ENCODE measurements at regions not wholly inside any gene's neighbourhood (a gene's known extent, or its start where the extent isn't known, plus 50 kb on each side); places are given as distances from the start of the nearest gene placed in this dataset.

- TF ChIP-seq CTCF (IDR thresholded peaks at IDR 0.05; ENCODE audit: control insufficient read depth, extremely low read depth, insufficient read depth): no peak
- H3K4me3 ChIP-seq (ENCODE audit: low read depth, low read length): no peak overlapping the region
- no peak for DNase-seq (ENCODE audit: low read depth)
Measured at GRCh38 chr14:97705976-97706375, 908.8 kb downstream of the VRK1 start.

DNA sequence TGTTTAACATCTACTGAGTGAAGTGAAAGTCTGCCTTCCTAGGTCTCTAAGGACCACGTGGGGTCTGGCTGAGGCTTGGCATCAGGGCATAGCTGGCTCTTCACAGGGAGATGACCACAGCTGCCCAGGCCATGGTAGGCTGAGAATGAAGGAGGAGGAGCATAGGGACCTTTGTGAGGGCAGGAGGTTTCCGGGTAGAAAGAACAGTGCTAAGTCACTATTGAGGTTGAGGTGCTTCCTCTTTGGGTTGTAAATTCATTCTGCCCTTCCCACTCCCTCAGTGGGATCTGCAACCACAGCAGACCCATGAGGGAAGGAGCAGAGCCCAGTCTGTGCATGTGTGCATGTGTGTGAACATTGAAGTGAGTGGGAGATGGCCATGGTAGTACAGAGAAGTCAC lies 909.6 kb downstream of the VRK1 start:
- no peak overlapping the region for H3K4me3 ChIP-seq (ENCODE audit: low read depth, low read length)
- no peak for TF ChIP-seq CTCF (IDR thresholded peaks at IDR 0.05; ENCODE audit: control insufficient read depth, extremely low read depth, insufficient read depth)
- no peak for DNase-seq (ENCODE audit: low read depth)

DNA sequence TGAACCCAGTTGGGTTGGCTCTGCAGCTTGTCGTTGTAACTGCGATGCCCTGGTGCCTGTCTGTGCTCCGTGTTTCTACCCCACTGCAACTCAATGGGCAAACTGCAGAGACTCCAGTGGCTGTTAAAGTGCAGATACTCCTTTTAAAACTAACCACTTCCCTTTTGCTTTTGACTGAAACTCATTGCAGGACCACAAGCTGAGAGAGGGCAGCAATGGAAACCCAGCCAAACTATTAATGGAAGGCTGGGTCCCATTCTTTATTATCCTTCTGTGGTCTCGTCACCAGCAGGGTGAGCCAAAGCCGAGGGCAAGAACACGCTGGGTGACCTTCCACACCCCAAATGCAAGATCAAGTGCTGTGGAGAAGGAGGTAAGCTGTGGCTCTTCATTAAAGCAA lies 910.4 kb downstream of the VRK1 start:
- DNase-seq (ENCODE audit: low read depth): no peak
- no peak for TF ChIP-seq CTCF (IDR thresholded peaks at IDR 0.05; ENCODE audit: control insufficient read depth, extremely low read depth, insufficient read depth)
- no peak overlapping the region for H3K4me3 ChIP-seq (ENCODE audit: low read depth, low read length)

GRCh38 chr14:97709552-97709951 lies 912.4 kb downstream of the VRK1 start:
- TF ChIP-seq CTCF (IDR thresholded peaks at IDR 0.05; ENCODE audit: control insufficient read depth, extremely low read depth, insufficient read depth): no peak
- H3K4me3 ChIP-seq (ENCODE audit: low read depth, low read length): no peak overlapping the region
- no peak for DNase-seq (ENCODE audit: low read depth)

- no peak for DNase-seq (ENCODE audit: low read depth)
- TF ChIP-seq CTCF (IDR thresholded peaks at IDR 0.05; ENCODE audit: control insufficient read depth, extremely low read depth, insufficient read depth): no peak
- H3K4me3 ChIP-seq (ENCODE audit: low read depth, low read length): no peak overlapping the region
Measured at GRCh38 chr14:97710726-97711125, 913.5 kb downstream of the VRK1 start.

- no peak for TF ChIP-seq CTCF (IDR thresholded peaks at IDR 0.05; ENCODE audit: control insufficient read depth, extremely low read depth, insufficient read depth)
- no peak overlapping the region for H3K4me3 ChIP-seq (ENCODE audit: low read depth, low read length)
- DNase-seq (ENCODE audit: low read depth): no peak
Measured at GRCh38 chr14:97712471-97712870, 915.3 kb downstream of the VRK1 start.

- no peak for TF ChIP-seq CTCF (IDR thresholded peaks at IDR 0.05; ENCODE audit: control insufficient read depth, extremely low read depth, insufficient read depth)
- no peak overlapping the region for H3K4me3 ChIP-seq (ENCODE audit: low read depth, low read length)
- DNase-seq (ENCODE audit: low read depth): no peak
Measured at GRCh38 chr14:97713023-97713422, 915.8 kb downstream of the VRK1 start.

Data from LNCaP clone FGC (cell line).